Omental fat pad (tissue), 3 donors: ENCODE measurements at regions not wholly inside any gene's neighbourhood (a gene's known extent, or its start where the extent isn't known, plus 50 kb on each side); places are given as distances from the start of the nearest gene placed in this dataset.
"Not testable (repeated sequence)": the region's sequence is repeated elsewhere in the genome, so short reads cannot be mapped to it uniquely, and the experiment has no call there.

Source experiments
- ATAC-seq: fragments of 150-250 bp; one replicate; pipeline ENCODE4 v1.9.1; 2016; ENCODE audit warnings: mild to moderate bottlenecking, moderate library complexity; ENCODE audit not compliant: low FRiP score
- DNase-seq: peaks from one replicate; pipeline ENCODE4 v3.0.0-alpha.2; 2019; ENCODE audit warnings: low spot score
- TF ChIP-seq, protein P1 (sequence below), 3 donors: fragments of 450-650 bp; IDR thresholded peaks; one replicate each; pipeline ENCODE4 v1.5.1; 2016 to 2017; ENCODE audit warnings: antibody characterized with exemption in 3 of 3, mild to moderate bottlenecking in 3 of 3, moderate library complexity in 2 of 3

DNA sequence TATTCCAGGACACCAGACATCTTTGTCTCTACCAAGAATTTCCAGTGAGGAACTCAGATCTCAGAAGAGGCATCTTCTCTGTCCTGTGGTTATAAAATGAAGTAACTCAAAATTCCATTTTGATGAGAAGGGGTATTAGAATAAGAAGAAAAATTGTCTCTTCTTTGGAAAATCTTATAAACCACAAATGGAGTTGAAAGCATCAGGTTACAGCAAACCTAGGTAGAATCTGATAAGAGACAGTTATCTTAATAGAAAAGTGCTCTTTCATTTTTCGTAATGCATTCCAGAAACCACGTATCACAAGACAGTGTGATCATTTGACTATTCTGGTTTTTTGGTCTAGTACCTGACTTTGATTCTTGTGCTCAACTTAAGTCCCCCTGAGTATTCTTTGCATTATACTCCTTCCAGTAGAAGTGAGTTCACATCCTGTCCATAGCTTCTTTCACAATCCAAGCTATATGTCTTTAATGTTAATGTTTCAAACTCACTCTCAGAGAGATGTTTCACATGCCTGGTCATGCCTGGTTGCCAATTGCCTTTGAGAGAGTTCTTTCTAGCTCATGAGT lies 120.9 kb upstream of the PRDX6 start:
- DNase-seq (no peak), ATAC-seq (no peak)
- TF ChIP-seq, protein P1, sequence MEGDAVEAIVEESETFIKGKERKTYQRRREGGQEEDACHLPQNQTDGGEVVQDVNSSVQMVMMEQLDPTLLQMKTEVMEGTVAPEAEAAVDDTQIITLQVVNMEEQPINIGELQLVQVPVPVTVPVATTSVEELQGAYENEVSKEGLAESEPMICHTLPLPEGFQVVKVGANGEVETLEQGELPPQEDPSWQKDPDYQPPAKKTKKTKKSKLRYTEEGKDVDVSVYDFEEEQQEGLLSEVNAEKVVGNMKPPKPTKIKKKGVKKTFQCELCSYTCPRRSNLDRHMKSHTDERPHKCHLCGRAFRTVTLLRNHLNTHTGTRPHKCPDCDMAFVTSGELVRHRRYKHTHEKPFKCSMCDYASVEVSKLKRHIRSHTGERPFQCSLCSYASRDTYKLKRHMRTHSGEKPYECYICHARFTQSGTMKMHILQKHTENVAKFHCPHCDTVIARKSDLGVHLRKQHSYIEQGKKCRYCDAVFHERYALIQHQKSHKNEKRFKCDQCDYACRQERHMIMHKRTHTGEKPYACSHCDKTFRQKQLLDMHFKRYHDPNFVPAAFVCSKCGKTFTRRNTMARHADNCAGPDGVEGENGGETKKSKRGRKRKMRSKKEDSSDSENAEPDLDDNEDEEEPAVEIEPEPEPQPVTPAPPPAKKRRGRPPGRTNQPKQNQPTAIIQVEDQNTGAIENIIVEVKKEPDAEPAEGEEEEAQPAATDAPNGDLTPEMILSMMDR (IDR thresholded peaks at IDR 0.05) = no peak

DNA sequence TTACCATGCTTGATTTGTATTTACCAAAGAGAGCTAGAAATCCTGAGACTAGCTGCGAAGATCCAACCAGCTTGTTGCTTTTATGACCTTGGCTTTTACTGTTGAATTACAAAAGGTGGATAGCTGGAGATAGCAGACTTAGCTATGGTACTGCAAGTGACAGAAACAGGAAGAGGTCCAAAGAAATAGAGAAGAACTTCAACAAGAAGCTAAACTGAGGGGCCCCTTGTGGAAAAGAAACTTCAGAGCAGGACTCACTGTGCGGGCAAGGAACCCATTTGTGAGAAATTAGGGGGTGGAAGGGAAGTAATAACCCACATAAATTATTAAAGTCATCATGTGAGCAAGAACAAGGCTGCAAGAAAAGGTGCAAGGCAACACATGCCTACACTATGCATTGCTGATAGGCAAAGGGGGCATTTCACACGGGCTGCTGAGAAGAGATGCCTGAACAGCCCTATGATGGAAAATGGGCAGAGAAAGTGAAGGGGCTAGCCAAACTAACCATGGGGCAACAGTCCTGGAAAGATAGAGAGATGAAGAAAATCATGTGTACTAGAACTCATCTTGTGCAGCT lies 116.6 kb upstream of the PRDX6 start:
- TF ChIP-seq, protein P1 (IDR thresholded peaks at IDR 0.05) = no peak
- no peak for ATAC-seq
- DNase-seq = no peak

DNA sequence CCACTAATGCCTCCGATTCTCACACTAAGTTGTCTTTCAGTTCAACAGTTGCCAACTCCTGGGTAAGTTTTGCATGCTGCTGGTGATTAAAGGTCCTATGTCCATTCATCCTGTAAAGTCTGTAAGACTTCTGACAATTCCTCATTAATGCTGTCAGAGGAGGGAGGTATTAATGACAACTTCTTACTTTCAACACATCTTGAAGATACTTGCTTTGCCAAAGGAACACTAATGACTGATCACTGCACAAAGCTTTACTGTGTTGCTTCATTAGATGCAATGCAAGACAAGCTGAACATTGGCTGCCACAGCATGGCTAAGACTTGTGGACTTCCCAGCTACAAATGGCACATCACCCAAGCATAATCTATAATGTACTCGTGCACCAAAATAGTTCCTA lies 114.6 kb upstream of the PRDX6 start:
- no peak for ATAC-seq
- TF ChIP-seq, protein P1 (IDR thresholded peaks at IDR 0.05) = no peak
- no peak for DNase-seq

DNA sequence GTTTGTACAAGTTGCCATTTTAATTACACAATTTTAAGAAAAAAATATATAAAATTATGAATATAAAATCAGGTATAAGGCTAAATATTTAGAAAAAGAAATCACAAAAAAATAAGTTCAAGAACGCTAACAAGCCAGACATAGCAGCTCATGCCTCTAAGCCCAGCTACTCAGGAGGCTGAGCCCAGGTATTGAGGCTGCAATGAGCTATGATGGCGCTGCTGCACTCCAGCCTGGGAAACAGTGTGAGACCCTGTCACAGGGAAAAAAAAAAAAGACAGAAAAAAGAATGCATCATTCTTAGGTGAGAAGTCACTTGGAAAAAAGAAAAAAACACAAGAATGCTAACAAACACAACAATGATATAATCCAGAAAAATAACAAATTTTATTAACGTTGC lies 112.3 kb upstream of the PRDX6 start:
- TF ChIP-seq, protein P1 (IDR thresholded peaks at IDR 0.05) = no peak
- no peak for ATAC-seq
- DNase-seq = no peak

DNA sequence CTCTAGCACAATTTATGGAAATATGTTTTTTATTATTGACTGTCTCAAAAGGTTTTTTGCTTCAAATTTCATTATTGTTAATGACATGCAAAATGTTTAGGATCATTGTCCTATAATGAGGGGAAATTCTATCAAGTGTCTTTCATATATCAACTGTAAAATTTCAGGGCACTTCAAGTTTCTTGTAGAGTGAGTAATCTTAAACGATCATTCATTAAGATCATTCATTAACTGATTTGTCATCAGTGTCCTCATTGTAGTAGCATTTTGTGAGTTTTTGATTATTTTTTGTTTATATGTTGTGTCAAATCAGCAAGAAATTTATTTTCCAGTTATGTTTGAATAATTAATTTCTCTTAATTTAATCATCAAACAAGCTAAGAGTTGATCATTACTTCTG lies 111.8 kb upstream of the PRDX6 start:
- DNase-seq (no peak), ATAC-seq (no peak)
- TF ChIP-seq, protein P1 (IDR thresholded peaks at IDR 0.05) = no peak

DNA sequence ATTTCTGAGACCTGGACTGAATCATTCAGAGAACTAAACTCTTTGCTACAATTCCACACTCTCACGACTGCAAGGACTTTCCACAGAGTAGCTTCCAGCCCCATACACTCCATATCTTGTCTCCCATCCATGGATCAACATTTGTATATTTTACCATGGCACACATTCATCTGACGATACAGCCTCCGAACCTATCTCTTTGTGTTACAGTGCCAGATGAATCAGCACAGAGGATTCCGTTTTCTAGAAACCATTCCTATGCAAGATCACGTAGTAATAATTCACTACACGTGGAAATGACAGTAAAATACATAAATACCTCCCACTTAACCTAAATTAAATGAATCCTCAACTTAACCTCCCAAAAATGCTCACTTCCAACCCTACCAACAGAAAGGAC lies 110.0 kb upstream of the PRDX6 start:
- TF ChIP-seq, protein P1 (IDR thresholded peaks at IDR 0.05) = no peak
- ATAC-seq (no peak), DNase-seq (no peak)

DNA sequence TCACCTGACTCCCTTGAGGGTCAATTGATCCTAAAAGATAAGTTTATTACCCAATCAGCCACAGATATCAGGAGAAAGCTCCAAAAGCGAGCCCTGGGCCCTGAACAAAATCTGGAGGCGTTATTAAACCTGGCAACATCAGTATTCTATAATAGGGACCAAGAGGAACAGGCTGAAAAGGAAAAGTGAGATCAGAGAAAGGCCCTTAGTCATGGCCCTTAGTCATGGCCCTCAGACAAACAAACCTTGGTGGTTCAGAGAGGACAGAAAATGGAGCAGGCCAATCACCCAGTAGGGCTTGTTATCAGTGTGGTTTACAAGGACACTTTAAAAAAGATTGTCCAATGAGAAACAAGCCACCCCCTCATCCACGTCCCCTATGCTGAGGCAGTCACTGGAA lies 106.5 kb upstream of the PRDX6 start:
- ATAC-seq, DNase-seq: not testable (repeated sequence)

DNA sequence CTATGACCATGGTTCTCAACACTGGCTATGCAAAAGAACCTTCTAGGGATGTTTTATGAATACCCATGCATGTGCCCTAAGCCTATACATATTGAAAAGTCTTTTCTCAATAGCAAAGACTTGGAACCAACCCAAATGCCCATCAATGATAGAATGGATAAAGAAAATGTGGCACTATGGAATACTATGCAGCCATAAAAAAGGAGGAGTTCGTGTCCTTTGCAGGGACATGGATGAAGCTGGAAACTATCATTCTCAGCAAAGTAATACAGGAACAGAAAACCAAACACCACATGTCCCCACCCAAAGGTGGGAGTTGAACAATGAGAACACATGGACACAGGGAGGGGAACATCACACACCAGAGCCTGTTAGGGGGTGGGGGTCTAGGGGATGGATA lies 101.1 kb upstream of the PRDX6 start:
- not testable (repeated sequence) for DNase-seq, ATAC-seq
